Middle frontal gyrus (tissue), 1 donor: ENCODE measurements at regions not wholly inside any gene's neighbourhood (a gene's known extent, or its start where the extent isn't known, plus 50 kb on each side); places are given as distances from the start of the nearest gene placed in this dataset.

ENCODE experiments used
- DNase-seq: peaks from one replicate; pipeline ENCODE4 v3.0.0-alpha.2; 2015; ENCODE audit warnings: low spot score; ENCODE audit errors: extremely low spot score

DNA sequence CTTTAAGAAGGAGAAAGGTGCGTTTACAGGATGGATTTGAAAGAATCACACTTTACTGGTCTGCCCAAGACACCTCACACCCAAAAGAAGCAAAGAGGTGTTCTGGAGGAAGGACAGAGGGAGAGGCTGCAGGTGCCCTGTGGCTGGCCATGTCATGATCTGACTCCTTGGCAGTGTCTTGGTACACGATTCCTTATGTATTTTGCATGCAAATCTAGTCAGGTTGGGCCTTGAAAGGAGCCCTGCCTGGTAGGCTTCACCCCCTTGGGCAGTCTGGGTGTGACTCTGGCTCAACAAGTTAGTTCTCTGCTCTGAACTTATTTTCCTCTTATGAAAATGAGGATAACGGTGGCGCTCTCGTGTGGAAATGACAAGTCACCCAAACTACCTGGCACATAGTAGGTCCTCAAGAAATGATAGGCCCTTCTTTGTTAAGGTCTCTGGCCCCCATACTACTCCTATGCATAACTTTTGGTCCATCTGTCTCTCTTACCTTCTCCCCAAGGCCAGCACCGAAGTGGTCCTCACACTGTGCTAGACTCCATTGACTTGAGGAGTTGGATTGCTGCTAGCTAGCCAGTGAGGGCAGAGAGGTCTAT lies 212.5 kb downstream of the SEMA6A start:
- DNase-seq: no peak

DNA sequence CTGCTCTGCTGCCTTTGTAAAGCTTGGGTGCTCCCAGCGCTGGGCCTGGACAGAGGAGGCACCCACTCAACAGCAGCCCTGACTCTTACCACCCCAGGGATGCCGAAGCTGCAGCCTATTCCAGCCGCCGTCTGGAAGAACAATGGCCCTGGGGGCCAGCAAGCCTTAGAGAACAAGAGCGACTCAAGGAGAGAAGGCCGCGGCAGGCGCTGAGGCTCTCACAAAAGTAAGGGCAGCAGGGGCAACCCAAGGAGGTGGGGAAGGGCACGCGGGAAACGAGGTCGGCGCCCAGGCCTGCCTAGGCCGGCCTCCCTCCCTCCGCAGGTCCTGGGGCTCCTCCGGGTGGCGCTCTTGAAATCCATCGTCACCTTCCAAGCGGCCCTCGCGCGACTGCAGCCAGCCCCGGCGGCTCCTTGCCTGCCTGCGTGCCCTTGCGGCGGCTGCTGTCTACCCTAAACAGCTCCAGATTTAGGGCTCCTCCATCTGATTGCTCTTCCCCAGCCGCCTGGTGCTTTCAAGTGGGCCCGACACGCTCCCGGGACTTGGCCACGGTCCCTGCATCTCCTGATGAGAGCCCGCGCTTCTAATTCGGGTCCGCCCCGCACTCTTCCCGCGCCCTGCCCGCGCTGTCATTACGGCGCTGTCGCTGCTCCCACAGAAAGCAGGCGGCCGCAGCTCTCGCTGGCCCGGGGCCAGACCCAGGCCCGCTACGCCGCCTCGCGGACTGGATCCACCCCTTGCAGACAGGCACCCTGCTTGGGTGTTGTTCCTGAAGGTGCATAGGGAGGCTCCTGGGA lies 213.3 kb downstream of the SEMA6A start:
- peak; percentile 44 for DNase-seq

DNA sequence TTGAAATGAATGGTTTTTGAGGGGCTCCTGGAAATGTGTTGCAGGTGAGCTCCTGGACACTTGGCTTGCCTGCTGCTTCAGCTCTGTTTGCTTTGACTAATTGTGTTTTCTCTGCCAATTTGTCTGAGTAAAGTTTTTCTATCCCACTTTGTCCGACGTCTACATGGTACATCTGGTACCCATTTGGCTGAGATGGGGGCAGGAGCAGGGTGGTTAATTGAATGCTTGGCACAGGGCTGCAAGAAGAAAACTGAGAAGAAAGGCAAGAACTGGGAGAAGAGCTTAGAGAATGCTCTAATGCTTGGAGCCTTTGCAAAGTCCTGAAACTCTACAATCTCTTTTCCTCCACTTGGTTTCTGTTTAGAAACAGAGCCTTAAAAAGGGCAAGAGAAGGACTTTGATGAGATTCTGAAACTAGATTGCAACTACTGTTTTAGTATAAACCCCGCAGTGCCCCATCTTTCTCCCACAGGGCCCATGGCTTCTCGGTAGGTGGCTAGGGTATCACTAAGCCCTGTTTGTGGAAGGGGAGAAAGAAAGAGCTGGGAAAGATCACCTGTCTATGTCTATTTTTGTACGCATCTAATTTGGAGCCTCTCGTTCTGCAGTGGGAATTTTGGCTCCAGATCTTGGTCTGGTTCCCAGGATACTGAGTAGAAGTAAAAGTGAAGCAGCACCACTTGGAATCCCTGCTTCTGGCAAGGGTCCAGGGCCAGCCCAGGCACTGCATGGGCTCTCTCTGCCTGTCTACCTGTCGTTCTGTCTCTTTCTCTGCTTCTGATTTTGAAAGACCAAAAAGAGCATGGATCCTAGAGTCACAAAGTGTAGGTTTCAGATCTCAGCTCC lies 214.4 kb downstream of the SEMA6A start:
- peak; percentile 35 for DNase-seq

DNA sequence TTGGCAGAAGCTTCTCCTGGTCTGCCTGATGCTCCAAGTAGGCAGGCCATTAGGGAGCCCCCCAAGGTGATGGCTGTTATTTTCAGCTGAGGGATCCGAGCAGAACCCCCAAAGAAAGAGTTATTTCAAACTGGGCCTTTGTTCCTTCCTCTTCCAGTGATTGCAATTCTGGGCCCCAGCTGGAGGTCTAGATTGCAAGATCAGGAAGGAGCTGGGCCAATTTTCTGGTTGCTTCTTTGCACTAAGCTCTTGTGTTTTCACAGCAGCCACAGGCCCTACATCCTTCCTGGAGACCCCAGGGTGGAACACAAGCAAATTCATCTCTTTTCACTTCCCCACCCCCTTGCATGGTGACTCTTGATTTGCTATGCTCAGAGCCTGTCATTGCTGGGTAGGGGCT lies 215.0 kb downstream of the SEMA6A start:
- no peak for DNase-seq

DNA sequence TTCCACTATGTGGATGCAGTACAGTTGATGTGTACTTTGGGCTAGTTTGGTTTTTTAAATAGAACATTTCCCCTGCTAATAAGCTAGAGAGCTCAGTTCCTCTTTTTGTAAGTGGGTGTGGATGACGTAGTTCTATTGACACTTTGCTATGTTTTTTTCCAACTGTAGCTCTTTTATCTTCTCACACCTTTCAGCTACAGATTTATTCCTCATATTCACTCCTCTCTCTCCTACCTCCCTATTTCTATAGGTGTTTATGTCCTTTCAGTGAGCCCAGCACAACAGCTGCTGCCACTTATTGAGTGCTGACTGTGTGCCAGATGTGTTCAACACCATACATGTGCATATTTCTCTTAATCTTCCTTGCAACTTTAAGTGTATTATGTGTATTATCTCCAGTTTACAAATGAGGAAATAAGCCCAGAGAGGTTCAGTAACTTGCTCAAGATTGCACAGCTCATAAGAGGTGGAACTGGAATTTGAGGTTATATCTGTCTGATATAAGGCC lies 215.7 kb downstream of the SEMA6A start:
- DNase-seq: no peak

DNA sequence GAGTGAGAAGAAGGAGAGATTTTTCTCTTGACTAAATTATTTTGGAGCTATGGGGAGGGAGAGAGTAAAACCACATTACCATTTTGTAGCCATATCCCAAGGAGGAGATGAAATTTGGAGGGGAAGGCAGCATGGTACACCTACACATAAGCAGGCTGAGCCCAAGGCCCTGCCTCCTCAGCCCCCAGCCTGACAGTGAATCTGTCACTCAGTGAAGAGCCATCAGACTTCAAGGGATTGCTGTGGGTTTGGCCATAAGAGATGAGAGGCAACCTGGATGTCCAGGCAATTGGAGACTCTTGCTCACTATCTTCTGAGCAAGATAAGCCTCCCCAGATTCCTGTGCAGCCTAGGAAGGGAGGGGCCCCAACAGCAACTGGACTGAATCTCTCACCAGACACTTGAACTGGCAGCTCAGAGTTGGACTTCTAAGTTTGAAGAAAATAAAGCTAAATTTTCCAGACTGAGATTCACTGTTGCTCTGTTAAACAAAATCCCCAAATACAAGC lies 216.6 kb downstream of the SEMA6A start:
- no peak for DNase-seq

DNA sequence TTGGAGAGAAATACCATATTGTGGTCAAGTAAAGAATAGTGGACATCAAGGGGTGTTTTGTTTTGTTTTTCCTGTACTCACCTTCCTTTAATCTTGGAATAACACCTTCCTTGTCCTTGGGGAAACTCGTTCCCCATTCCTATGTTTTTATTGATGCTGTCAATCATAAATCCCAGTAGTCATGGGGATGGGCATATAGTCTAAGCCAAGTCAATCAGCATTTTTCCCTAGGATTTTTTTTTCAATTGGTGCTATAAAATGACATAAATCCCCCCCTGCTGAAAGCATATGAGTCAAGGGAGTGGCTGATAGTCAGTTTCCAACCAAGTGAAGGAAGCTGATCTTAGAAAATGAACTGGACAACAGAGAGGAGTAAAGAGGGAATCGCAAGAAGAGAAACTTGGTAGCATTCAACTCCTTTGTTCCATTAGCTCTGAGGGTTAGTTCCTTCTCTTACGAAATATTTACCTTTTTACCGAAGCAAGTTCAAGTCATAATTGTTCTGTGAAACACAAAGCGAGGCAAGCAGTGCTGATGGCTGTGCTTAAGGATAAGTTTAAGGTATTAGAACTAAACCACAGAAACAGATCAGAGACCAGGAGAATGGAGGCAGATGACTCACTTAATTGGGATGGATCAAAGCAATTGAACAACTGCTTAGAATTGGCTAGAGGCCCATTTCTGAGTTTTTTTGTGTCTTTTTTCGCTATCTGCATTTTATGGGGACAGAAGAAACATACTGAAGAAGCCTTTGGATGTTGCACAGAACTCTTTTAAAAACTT lies 218.6 kb downstream of the SEMA6A start:
- DNase-seq: no peak

DNA sequence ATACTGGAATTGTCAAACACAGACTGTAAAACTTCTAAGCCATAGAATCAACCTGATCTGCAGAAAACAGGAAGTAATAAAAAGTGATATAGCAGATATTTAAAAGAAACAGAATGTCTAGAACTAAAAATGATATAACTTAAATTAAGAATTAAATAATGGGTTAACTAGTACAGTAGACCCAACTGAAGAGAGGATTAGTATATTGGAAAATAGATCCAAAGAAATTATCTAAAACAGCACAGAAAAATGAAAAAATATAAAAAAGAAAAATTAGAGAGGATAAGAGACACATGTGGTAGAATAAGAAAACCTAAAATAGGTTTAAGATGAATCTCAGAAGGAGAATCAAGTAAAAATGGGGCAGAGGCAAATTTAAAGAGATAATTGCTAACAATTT lies 219.9 kb downstream of the SEMA6A start:
- no peak for DNase-seq

DNA sequence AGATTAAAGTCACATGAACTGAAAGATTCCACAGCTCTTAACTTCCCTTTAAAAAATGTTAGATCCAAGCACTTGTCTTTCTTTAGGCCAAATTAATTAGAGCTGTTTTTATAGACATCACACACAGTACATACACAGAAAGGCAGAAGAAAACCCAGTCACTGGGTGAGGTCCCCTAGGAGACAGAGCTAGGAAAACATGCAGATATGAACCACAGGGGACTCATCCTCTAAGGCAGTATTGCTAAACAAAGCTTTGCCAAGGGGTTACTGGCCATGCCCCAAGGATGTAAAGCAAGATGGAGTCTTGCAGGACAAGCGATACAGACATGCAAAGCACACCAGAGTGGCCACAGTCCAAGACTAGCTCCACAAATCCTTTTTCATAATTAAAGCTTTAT lies 227.0 kb downstream of the SEMA6A start:
- DNase-seq: no peak

DNA sequence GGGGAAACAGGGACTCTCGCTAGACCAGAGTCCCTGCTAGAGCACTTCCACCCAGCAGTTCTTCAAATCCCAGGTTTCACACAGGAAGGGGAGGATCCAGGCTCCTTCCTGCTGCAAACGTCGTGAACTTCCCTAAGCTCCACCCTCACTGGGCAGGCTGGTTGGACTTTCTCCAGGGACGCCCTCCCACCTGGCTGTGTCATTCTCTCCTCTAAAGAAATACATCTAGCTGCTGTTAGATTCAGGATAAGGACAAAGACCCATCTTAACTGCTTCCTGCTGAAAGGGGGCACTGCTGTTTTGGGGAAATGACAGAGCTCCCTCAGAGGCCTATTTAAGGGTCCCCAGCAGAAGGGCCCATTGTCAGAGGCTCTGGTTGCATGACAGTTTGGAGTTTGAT lies 230.7 kb downstream of the SEMA6A start:
- DNase-seq: no peak
